Osteoblast (primary cell): ENCODE measurements at regions not wholly inside any gene's neighbourhood (a gene's known extent, or its start where the extent isn't known, plus 50 kb on each side); places are given as distances from the start of the nearest gene placed in this dataset.

ENCODE experiments used
- DNase-seq: peaks from one replicate; pipeline ENCODE4 v3.0.0; 2011; ENCODE audit warnings: low spot score, mixed read lengths; ENCODE audit not compliant: insufficient read length; ENCODE audit errors: missing footprints
- H2AFZ ChIP-seq: 2 replicates; pipeline ENCODE4 v1.6.0; 2011; ENCODE audit warnings: mild to moderate bottlenecking, low read length
- H3K27ac ChIP-seq: 2 replicates; pipeline ENCODE4 v1.5.1; 2011; ENCODE audit warnings: mild to moderate bottlenecking, low read depth, low read length, moderate library complexity
- H3K27me3 ChIP-seq: 2 replicates; pipeline ENCODE4 v1.6.0; 2012; ENCODE audit warnings: mild to moderate bottlenecking, control low read depth, inconsistent platforms, low read length, moderate library complexity; ENCODE audit not compliant: insufficient read depth
- H3K36me3 ChIP-seq: 2 replicates; pipeline ENCODE4 v1.5.1; 2011; ENCODE audit warnings: mild to moderate bottlenecking, low read length, control low read depth, moderate library complexity; ENCODE audit not compliant: insufficient read depth
- H3K4me1 ChIP-seq: 2 replicates; pipeline ENCODE4 v1.5.1; 2011; ENCODE audit warnings: mild to moderate bottlenecking, low read length, control low read depth, moderate library complexity; ENCODE audit not compliant: insufficient read depth
- H3K4me2 ChIP-seq: 2 replicates; pipeline ENCODE4 v1.6.0; 2011; ENCODE audit warnings: mild to moderate bottlenecking, low read length; ENCODE audit not compliant: insufficient read depth
- H3K4me3 ChIP-seq: fragments of 200-600 bp; sonication (generic); 3 replicates; pipeline ENCODE4 v1.5.1; 2012; ENCODE audit warnings: mild to moderate bottlenecking, low read length, inconsistent platforms; ENCODE audit not compliant: insufficient read depth
- H3K79me2 ChIP-seq: 2 replicates; pipeline ENCODE4 v1.6.0; 2012; ENCODE audit warnings: mild to moderate bottlenecking, low read length, control low read depth, inconsistent platforms; ENCODE audit not compliant: insufficient read depth
- H3K9me3 ChIP-seq: 2 replicates; pipeline ENCODE4 v1.5.1; 2011; ENCODE audit warnings: low read depth, low read length, control low read depth
- H4K20me1 ChIP-seq: 2 replicates; pipeline ENCODE4 v1.6.0; 2012; ENCODE audit warnings: mild to moderate bottlenecking, low read length, control low read depth; ENCODE audit not compliant: insufficient read depth
- CTCF ChIP-seq: IDR thresholded peaks from 2 replicates; pipeline ENCODE4 v1.5.1; 2011; ENCODE audit warnings: mild to moderate bottlenecking, low read depth, low read length, moderate library complexity; ENCODE audit errors: extremely low read depth

GRCh38 chr5:39947657-39948056, 522.9 kb upstream of the DAB2 start:
- H3K4me2 ChIP-seq: no peak overlapping the region
- TF ChIP-seq CTCF: no peak
- no peaks in the 10 kb centered on the region for H3K36me3 ChIP-seq
- H3K4me3 ChIP-seq: no peak overlapping the region
- no peak for DNase-seq
- peaks cover 9% of the 10 kb centered on the region for H3K4me1 ChIP-seq
- no peaks in the 10 kb centered on the region for H3K9me3 ChIP-seq
- no peaks in the 10 kb centered on the region for H3K27me3 ChIP-seq
- H2AFZ ChIP-seq: peak overlapping the region; percentile 53
- H3K27ac ChIP-seq: peak overlapping the region; percentile 55
- no peaks in the 10 kb centered on the region for H4K20me1 ChIP-seq
- no peaks in the 10 kb centered on the region for H3K79me2 ChIP-seq

- Histone ChIP-seq H3K27ac (no peak overlapping the region), H3K4me1 (peaks cover 9% of the 10 kb centered on the region), H2AFZ (no peak overlapping the region), H3K9me3 (no peaks in the 10 kb centered on the region), H3K27me3 (no peaks in the 10 kb centered on the region), H3K36me3 (no peaks in the 10 kb centered on the region), H3K79me2 (no peaks in the 10 kb centered on the region), H3K4me2 (no peak overlapping the region), H3K4me3 (no peak overlapping the region), H4K20me1 (no peaks in the 10 kb centered on the region)
- no peak for TF ChIP-seq CTCF
- no peak for DNase-seq
Measured at GRCh38 chr5:39946356-39947045, 521.7 kb upstream of the DAB2 start.

GRCh38 chr5:39945870-39946269, 521.1 kb upstream of the DAB2 start:
- H3K4me3 ChIP-seq: no peak overlapping the region
- H3K27ac ChIP-seq: no peak overlapping the region
- DNase-seq: no peak
- H3K4me2 ChIP-seq: no peak overlapping the region
- H3K9me3 ChIP-seq: no peaks in the 10 kb centered on the region
- no peaks in the 10 kb centered on the region for H3K79me2 ChIP-seq
- no peak for TF ChIP-seq CTCF
- no peaks in the 10 kb centered on the region for H3K36me3 ChIP-seq
- no peaks in the 10 kb centered on the region for H4K20me1 ChIP-seq
- peaks cover 9% of the 10 kb centered on the region for H3K4me1 ChIP-seq
- no peak overlapping the region for H2AFZ ChIP-seq
- H3K27me3 ChIP-seq: no peaks in the 10 kb centered on the region

GRCh38 chr5:39943811-39944210, 519.0 kb upstream of the DAB2 start:
- Histone ChIP-seq H3K36me3 (no peaks in the 10 kb centered on the region), H3K27ac (no peak overlapping the region), H3K4me3 (no peak overlapping the region), H3K27me3 (no peaks in the 10 kb centered on the region), H3K9me3 (no peaks in the 10 kb centered on the region), H3K4me2 (no peak overlapping the region), H3K79me2 (no peaks in the 10 kb centered on the region), H2AFZ (no peak overlapping the region), H4K20me1 (no peaks in the 10 kb centered on the region), H3K4me1 (peaks cover 9% of the 10 kb centered on the region)
- no peak for DNase-seq
- TF ChIP-seq CTCF: no peak
